Body of pancreas (tissue), 4 donors: ENCODE measurements at regions not wholly inside any gene's neighbourhood (a gene's known extent, or its start where the extent isn't known, plus 50 kb on each side); places are given as distances from the start of the nearest gene placed in this dataset.

Source experiments
- POLR2A ChIP-seq, 3 donors: fragments of 450-650 bp; IDR thresholded peaks; one replicate each; pipeline ENCODE4 v1.6.1; 2016; ENCODE audit warnings: antibody characterized with exemption in 3 of 3, mild to moderate bottlenecking in 2 of 3
- TF ChIP-seq, protein P1 (sequence below), 7 experiments: fragments of 450-650 bp in 4 of 7; fragments of 200-600 bp in 3 of 7; sonication (generic) in 3 of 7; IDR thresholded peaks; one replicate each; pipeline ENCODE4 v1.5.1; 2016 to 2019; ENCODE audit warnings: antibody characterized with exemption in 7 of 7

DNA sequence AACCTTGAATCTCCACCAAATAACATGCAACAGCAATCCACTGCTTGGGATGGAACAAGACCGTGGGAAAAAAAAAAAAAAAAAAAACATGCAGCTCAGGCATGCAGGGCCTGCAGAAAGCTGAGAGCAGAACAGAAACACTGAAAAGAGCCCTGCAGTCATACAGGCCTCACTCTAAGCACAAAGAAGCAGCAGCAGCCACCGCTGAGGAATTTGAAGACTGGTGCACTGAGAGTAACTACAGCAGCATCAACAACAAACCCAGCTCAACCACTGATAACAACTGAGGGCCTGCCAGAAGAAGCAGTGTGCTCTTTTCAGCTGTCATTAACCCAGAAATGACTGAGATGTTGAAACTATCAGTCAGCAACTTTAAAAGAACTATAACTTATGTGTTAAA is 354.7 kb upstream of the TMTC1 start:
- TF ChIP-seq, protein P1, sequence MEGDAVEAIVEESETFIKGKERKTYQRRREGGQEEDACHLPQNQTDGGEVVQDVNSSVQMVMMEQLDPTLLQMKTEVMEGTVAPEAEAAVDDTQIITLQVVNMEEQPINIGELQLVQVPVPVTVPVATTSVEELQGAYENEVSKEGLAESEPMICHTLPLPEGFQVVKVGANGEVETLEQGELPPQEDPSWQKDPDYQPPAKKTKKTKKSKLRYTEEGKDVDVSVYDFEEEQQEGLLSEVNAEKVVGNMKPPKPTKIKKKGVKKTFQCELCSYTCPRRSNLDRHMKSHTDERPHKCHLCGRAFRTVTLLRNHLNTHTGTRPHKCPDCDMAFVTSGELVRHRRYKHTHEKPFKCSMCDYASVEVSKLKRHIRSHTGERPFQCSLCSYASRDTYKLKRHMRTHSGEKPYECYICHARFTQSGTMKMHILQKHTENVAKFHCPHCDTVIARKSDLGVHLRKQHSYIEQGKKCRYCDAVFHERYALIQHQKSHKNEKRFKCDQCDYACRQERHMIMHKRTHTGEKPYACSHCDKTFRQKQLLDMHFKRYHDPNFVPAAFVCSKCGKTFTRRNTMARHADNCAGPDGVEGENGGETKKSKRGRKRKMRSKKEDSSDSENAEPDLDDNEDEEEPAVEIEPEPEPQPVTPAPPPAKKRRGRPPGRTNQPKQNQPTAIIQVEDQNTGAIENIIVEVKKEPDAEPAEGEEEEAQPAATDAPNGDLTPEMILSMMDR (IDR thresholded peaks at IDR 0.05): no peak
- TF ChIP-seq POLR2A (IDR thresholded peaks at IDR 0.05): no peak
